Activated CD4-positive, alpha-beta memory T cell treated with anti-CD3 and anti-CD28 coated beads, Interleukin-2, amount 10 ng/mL, durations not matched to agents 7 days and 5 days (primary cell): ENCODE measurements at regions not wholly inside any gene's neighbourhood (a gene's known extent, or its start where the extent isn't known, plus 50 kb on each side); places are given as distances from the start of the nearest gene placed in this dataset.

ENCODE experiments used
- CTCF ChIA-PET: fragments of 350-600 bp; sonication (Branson Sonifier 250); formaldehyde crosslinking; loops from one replicate; lab custom pipeline; 2021; ENCODE audit warnings: antibody characterized with exemption, inconsistent platforms; lab: Charles Lee
- POLR2A ChIA-PET: fragments of 350-600 bp; sonication (Branson Sonifier 250); formaldehyde crosslinking; loops from one replicate; lab custom pipeline; 2021; ENCODE audit warnings: antibody characterized with exemption; lab: Charles Lee
- DNase-seq: peaks from one replicate; pipeline ENCODE4 v3.0.0-alpha.2; 2020
- H3K27ac Mint-ChIP-seq: one replicate; pipeline ENCODE4 v1.8.0; 2021; ENCODE audit warnings: mild to moderate bottlenecking, mixed read lengths
- H3K27me3 Mint-ChIP-seq: one replicate; pipeline ENCODE4 v1.8.0; 2021; ENCODE audit warnings: mixed read lengths
- H3K36me3 Mint-ChIP-seq: one replicate; pipeline ENCODE4 v1.8.0; 2021; ENCODE audit warnings: low read depth, mixed read lengths
- H3K4me1 Mint-ChIP-seq: one replicate; pipeline ENCODE4 v1.8.0; 2021; ENCODE audit warnings: mixed read lengths
- H3K4me3 Mint-ChIP-seq: one replicate; pipeline ENCODE4 v1.8.0; 2021; ENCODE audit warnings: mild to moderate bottlenecking, mixed read lengths
- H3K9me3 Mint-ChIP-seq: one replicate; pipeline ENCODE4 v1.8.0; 2021; ENCODE audit warnings: mixed read lengths

DNA sequence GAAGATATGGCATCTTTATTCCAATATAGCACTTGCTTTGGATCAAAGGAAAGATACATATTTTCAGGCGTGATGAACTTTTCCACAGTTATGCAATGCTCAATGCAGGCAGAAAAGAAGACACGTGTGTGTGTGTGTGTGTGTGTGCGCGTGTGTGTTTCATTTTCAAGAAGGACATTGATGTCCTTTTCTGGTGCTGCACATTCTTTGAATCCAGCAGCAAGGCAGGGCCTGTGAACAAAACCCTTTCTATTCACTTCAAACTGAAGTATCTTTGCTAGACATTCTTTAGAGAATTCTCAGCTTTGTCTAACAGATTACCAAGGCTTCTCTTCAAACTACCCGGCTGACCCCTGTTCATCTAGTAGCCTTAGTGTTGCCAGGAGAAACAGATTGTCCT lies 124.6 kb downstream of the CD47 start:
- no peak overlapping the region for H3K4me3 Mint-ChIP-seq
- no peaks in the 10 kb centered on the region for H3K36me3 Mint-ChIP-seq
- H3K4me1 Mint-ChIP-seq, result peaks cover 5% of the 10 kb centered on the region
- H3K27me3 Mint-ChIP-seq, result no peaks in the 10 kb centered on the region
- no peak overlapping the region for H3K27ac Mint-ChIP-seq
- no peaks in the 10 kb centered on the region for H3K9me3 Mint-ChIP-seq
- ChIA-PET POLR2A (no interaction called here), CTCF (no interaction called here)
- no peak for DNase-seq

DNA sequence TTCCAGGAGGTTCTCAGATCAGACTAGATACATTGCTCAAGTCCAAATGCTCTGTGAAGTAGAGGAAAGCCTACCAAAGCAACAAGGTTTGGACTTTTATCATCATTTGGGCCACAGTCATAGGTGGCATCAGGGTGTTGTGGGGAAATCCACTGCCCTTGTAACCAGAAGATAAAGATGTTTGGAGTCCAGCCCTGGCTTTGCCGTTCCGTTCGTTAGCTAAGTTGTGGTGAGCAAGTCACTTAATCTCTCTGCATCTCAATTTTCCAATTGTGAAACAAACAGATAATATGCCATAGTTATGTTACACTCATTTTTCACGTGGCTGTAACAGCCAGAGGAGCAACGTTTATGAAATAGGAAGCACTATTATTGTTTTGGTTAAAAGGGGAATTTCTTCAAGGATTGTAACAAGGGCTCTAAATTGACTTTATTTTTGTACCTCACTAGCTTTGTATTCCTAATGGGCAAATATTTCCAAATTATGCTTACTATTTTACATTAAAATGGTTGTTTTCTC lies 125.6 kb downstream of the CD47 start:
- POLR2A ChIA-PET, result no interaction called here
- no peak overlapping the region for H3K27ac Mint-ChIP-seq
- peaks cover 4% of the 10 kb centered on the region for H3K4me1 Mint-ChIP-seq
- no peaks in the 10 kb centered on the region for H3K27me3 Mint-ChIP-seq
- no peaks in the 10 kb centered on the region for H3K36me3 Mint-ChIP-seq
- no peak overlapping the region for H3K4me3 Mint-ChIP-seq
- no peaks in the 10 kb centered on the region for H3K9me3 Mint-ChIP-seq
- CTCF ChIA-PET, result interaction anchor here (1.2 kb wide), 1 partner anchor 38 kb away, joined by 4 read pairs; no protein-coding TSS in a partner anchor
- DNase-seq, result no peak

DNA sequence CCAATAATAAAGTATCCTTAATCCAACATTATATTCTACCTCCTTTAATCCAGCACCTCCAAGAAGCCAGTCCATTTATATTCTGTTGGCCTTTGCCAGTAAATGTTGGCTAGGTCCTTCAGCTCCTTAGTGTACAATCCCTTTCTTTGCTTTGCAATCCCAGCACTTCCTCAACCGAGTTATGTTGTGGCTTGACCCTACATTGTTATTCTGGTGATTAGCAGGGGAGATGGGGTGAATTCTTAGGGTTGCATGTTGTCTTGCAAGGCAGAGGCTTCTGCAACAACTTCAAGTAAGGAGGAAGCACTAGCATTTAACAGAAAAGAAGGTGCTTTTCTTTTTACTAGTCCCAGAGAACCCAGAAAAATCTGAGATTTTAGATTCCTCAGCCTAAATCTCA lies 127.2 kb downstream of the CD47 start:
- POLR2A ChIA-PET, result no interaction called here

DNA sequence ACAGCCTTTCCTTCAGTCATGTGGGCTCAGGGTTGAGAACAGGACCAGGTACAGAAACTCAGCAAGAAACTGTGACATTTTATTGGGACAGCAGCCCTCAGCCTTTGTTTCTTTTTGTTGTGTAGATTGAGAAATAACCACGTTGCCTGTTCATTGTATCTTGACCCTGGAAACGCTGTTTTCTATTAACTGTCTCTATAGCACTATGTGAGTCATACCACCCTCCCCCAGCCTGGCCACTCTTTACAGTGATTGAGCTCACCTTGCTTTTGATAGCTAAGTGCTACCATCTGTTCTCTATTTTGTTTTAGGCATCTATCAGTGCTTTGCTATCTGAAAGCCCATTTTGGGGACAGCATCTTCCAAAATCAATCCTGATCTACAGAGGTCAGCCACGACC lies 127.9 kb downstream of the CD47 start:
- ChIA-PET POLR2A (no interaction called here), CTCF (no interaction called here)
- H3K27me3 Mint-ChIP-seq, result no peaks in the 10 kb centered on the region
- H3K4me1 Mint-ChIP-seq, result peaks cover 4% of the 10 kb centered on the region
- no peak overlapping the region for H3K4me3 Mint-ChIP-seq
- no peak overlapping the region for H3K27ac Mint-ChIP-seq
- H3K36me3 Mint-ChIP-seq, result no peaks in the 10 kb centered on the region
- H3K9me3 Mint-ChIP-seq, result peaks cover 5% of the 10 kb centered on the region
- no peak for DNase-seq

More for the DNA sequence above, 127.2 kb downstream of the CD47 start:
- Mint-ChIP-seq H3K27ac (no peak overlapping the region), H3K4me1 (peaks cover 4% of the 10 kb centered on the region), H3K36me3 (no peaks in the 10 kb centered on the region), H3K27me3 (no peaks in the 10 kb centered on the region), H3K4me3 (no peak overlapping the region), H3K9me3 (peaks cover 5% of the 10 kb centered on the region)
- DNase-seq, result no peak
- CTCF ChIA-PET, result no interaction called here

DNA sequence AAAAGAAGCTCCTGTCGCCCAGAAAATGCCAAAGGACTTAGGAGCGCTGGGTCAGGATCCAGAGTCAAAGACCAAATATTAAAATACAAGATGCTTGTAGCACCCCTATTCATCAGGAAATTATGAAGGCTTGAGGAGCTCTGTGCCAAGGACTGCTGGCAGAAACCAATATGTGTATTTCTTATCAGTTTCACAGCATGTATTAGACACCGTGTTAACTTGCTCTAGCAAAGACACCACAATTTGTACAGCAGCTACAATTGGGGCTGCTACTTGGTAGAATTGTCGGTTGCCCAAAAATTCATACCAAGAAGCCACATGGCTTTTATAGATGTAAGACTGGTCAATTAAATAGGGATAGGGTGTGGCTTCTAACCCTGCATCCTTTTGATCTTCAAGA lies 128.8 kb downstream of the CD47 start:
- no peak for DNase-seq
- Mint-ChIP-seq H3K36me3 (no peaks in the 10 kb centered on the region), H3K4me3 (no peak overlapping the region), H3K4me1 (peaks cover 4% of the 10 kb centered on the region), H3K27ac (no peak overlapping the region), H3K9me3 (peaks cover 5% of the 10 kb centered on the region), H3K27me3 (peaks cover 3% of the 10 kb centered on the region)
- ChIA-PET POLR2A (no interaction called here), CTCF (interaction anchor here (1.2 kb wide), 1 partner anchor 10 kb away, joined by 3 read pairs; no protein-coding TSS in a partner anchor)

DNA sequence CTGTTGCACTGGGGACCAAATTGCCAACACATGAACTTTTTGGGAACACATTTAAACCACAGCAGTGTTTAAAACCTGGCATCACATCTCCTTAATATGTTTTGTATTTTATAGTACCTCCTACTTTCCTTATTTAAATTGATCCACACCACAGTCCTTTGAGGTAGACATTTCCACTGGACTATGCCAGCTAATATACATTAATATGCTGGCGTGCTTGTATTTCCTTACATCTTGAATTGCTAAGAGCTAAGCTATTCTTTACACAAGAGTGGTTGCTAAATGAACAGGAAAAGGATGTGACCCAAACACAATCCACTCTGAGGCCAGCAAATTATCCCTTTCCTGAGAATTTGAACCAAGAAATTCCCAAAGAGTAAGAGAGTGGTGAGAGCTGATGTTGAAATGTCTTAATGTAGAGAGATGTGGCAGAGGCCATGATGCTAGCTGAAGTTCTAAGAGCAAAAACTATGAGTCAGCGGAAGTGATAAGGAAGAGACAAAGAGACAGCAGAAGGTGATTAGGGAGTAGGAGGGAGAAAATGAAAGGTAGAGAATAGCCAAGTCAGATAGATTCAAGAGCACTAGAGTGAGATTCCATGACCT lies 131.2 kb downstream of the CD47 start:
- Mint-ChIP-seq H3K9me3 (peaks cover 5% of the 10 kb centered on the region), H3K4me3 (no peak overlapping the region), H3K27me3 (peaks cover 3% of the 10 kb centered on the region), H3K27ac (no peak overlapping the region), H3K36me3 (no peaks in the 10 kb centered on the region), H3K4me1 (peaks cover 13% of the 10 kb centered on the region)
- DNase-seq, result no peak
- POLR2A ChIA-PET, result no interaction called here
- CTCF ChIA-PET, result interaction anchor here (1.4 kb wide), 1 partner anchor 32 kb away, joined by 6 read pairs; no protein-coding TSS in a partner anchor

DNA sequence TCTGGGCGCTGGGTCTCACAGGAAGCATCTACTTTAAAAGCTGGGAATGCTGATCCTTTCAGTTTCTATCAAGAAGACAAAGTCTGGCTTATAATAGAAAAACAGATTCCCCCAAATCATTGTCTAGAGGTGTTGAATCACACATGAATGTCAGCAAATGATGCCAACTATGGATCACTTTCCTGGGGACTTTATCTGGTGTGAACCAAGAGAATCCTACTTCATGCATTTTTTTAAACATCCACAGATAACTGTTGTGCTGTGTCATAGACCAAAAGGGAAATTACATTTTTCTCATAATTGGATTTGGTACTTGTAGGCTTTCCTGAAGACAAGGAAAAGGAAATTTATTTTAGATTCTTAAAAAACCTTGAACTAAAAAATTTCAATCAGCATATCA lies 132.7 kb downstream of the CD47 start:
- H3K4me1 Mint-ChIP-seq, result peaks cover 24% of the 10 kb centered on the region
- ChIA-PET POLR2A (no interaction called here), CTCF (no interaction called here)
- H3K4me3 Mint-ChIP-seq, result no peak overlapping the region
- H3K36me3 Mint-ChIP-seq, result no peaks in the 10 kb centered on the region
- no peak overlapping the region for H3K27ac Mint-ChIP-seq
- peaks cover 3% of the 10 kb centered on the region for H3K27me3 Mint-ChIP-seq
- no peak for DNase-seq
- H3K9me3 Mint-ChIP-seq, result peaks cover 5% of the 10 kb centered on the region

DNA sequence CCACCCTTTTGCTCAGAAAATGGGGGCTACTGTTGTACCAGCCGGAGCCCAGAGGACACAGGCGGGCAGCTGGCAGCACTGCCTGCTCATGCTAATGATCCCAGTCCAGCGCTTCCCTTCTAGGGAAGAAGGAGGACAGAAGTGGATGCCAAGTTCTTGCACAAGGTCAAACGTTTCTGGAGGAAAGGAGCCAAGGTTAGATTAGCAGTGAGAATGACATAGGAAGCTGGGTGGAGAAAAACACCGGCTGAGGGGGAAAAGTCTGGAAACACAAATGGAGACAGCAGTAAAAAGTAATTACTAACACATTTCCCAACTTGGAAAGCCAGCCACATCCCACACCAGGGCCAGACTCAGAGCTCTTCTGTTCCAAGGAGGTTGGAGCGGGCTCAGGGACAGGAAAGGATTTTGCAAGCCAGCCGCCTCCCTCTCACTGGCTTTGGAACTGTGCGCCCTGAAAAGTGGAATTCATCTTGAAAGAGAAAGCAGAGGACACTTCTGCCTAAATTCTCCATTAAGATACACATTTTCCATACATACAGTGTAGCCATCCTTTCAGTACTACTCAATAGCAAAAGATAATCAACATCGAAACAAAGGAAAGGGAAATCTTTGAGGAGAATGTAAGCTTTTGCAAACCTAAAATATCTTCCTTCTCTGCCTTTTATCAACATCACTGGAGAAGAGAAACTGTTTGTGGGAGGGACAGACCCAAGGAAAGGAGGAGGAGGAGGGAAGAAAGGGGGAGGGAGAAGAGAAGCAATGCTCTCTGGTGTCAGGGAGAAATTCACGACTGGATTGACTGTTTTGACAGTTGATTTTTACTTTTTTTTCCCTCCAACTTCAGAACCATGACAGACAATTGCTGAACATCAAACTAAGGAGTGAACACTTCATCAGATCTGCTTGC lies 133.6 kb downstream of the CD47 start:
- CTCF ChIA-PET, result interaction anchor here (1.1 kb wide), 1 partner anchor 29 kb away, joined by 4 read pairs; no protein-coding TSS in a partner anchor
- DNase-seq, result no peak
- H3K27ac Mint-ChIP-seq, result no peak overlapping the region
- peaks cover 25% of the 10 kb centered on the region for H3K4me1 Mint-ChIP-seq
- peaks cover 3% of the 10 kb centered on the region for H3K27me3 Mint-ChIP-seq
- H3K9me3 Mint-ChIP-seq, result peaks cover 5% of the 10 kb centered on the region
- no peak overlapping the region for H3K4me3 Mint-ChIP-seq
- POLR2A ChIA-PET, result no interaction called here
- no peaks in the 10 kb centered on the region for H3K36me3 Mint-ChIP-seq

DNA sequence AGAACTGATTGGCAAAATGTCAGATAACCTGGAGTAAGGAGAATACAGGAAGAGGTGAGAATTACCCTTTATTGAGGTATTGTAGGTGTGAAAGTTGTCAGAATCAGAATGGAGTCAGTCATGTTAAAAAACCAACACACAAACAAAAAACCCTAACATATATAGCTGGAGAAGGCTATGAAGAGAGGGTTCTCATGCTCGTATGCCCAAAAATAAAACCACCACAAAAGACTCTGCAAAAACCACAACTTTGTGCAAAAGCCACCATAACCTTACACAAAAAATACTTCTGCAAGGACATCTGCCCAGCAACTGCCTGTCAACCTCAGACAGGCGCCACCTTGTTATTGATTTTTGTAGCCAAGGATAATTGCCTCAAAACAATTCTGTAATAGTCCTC lies 136.0 kb downstream of the CD47 start:
- Mint-ChIP-seq H3K4me3 (no peak overlapping the region), H3K9me3 (peaks cover 4% of the 10 kb centered on the region), H3K27ac (no peak overlapping the region), H3K4me1 (peaks cover 25% of the 10 kb centered on the region), H3K36me3 (no peaks in the 10 kb centered on the region), H3K27me3 (peaks cover 3% of the 10 kb centered on the region)
- CTCF ChIA-PET, result no interaction called here
- POLR2A ChIA-PET, result no interaction called here
- DNase-seq, result no peak

DNA sequence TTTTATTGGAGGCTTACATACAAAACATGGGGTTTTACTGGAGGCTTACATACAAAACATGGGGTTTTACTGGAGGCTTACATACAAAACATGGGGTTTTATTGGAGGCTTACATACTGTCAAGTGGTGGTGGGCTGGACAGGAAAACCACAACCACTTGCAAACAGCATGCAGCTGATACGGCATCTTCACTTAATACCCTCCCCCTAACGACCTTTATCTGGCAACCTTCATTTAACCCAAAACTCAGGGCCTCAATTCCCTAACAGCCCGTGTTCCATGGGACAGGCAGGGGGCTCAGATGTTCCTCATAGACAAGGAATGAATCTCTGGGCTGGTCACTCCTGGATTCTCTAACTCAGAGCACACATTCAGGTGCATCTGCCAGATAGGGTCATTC lies 137.1 kb downstream of the CD47 start:
- Mint-ChIP-seq H3K36me3 (no peaks in the 10 kb centered on the region), H3K4me1 (peaks cover 21% of the 10 kb centered on the region), H3K9me3 (no peaks in the 10 kb centered on the region), H3K27ac (no peak overlapping the region), H3K27me3 (peaks cover 3% of the 10 kb centered on the region), H3K4me3 (no peak overlapping the region)
- ChIA-PET CTCF (no interaction called here), POLR2A (no interaction called here)
- DNase-seq, result no peak

DNA sequence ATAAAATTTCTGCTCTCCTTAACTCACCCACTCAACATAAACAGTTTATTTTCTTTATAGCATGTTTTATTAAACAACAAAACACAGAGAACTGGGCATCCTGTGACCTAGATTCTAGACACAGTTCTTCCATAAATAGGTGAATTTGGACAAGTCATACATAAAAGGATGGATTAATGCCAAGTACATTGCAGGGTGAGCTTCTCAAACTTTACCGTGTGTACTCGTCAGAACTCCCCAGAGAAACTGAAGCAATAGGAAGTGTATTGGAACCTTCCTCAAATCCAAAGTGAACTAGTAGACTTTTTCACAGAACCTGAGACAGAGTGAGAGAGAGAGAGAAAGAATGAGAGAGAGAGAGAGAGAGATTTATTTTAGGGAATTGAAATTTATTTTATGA lies 139.7 kb downstream of the CD47 start:
- no peak for DNase-seq
- no peaks in the 10 kb centered on the region for H3K27me3 Mint-ChIP-seq
- H3K27ac Mint-ChIP-seq, result no peak overlapping the region
- peaks cover 21% of the 10 kb centered on the region for H3K4me1 Mint-ChIP-seq
- H3K36me3 Mint-ChIP-seq, result peaks cover 2% of the 10 kb centered on the region
- CTCF ChIA-PET, result interaction anchor here (0.7 to 1.5 kb wide), 2 partner anchors 23 to 305 kb away, joined by 3 to 5 read pairs; no protein-coding TSS in a partner anchor
- H3K9me3 Mint-ChIP-seq, result peaks cover 5% of the 10 kb centered on the region
- H3K4me3 Mint-ChIP-seq, result no peak overlapping the region
- POLR2A ChIA-PET, result interaction anchor here (1.4 kb wide), 1 partner anchor 25 kb away, joined by 3 read pairs; no protein-coding TSS in a partner anchor

DNA sequence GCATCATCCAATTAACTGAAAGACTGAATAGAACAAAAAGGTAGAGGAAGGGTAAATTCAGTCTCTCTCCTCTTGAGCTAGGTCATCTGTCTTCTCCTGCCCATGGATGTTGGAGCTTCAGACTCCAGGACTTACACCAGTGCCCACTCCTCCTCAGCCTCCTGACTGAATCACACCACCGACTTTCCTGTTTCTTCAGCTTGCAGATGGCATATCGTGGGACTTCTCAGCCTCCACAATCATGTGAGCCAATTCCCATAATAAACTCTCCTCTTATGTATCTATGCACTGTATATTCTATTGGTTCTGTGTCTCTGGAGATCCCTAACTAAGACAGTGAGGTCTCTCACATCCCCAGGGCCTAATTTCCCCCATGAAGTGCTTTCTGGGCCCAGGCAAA lies 140.4 kb downstream of the CD47 start:
- Mint-ChIP-seq H3K27ac (no peak overlapping the region), H3K36me3 (peaks cover 2% of the 10 kb centered on the region), H3K4me1 (peaks cover 20% of the 10 kb centered on the region), H3K27me3 (no peaks in the 10 kb centered on the region), H3K9me3 (peaks cover 5% of the 10 kb centered on the region), H3K4me3 (no peak overlapping the region)
- ChIA-PET POLR2A (interaction anchor here (1.4 kb wide), 1 partner anchor 25 kb away, joined by 3 read pairs; no protein-coding TSS in a partner anchor), CTCF (interaction anchor here (0.7 to 1.5 kb wide), 3 partner anchors 22 to 526 kb away, joined by 3 to 5 read pairs (median 3); no protein-coding TSS in a partner anchor)
- DNase-seq, result no peak
